OCI-LY3 (cell line): ENCODE measurements at regions not wholly inside any gene's neighbourhood (a gene's known extent, or its start where the extent isn't known, plus 50 kb on each side); places are given as distances from the start of the nearest gene placed in this dataset.

ENCODE experiments used
- H2AFZ ChIP-seq: fragments of 200-600, 300-600 bp; shearing (Covaris generic); 2 replicates; pipeline ENCODE4 v1.6.0; 2014; ENCODE audit warnings: antibody characterized with exemption, low read depth, low read length
- H3K27ac ChIP-seq: fragments of 200-600, 300-600 bp; sonication (generic); 2 replicates; pipeline ENCODE4 v1.5.1; 2014; ENCODE audit warnings: mild to moderate bottlenecking, low read length, moderate library complexity, mixed read lengths
- H3K27me3 ChIP-seq: fragments of 200-600, 300-600 bp; sonication (generic); 2 replicates; pipeline ENCODE4 v1.6.1; 2014; ENCODE audit warnings: low read depth, low read length, mixed read lengths
- H3K36me3 ChIP-seq: fragments of 200-600, 300-600 bp; sonication (generic); replicated peaks from 2 replicates; pipeline ENCODE3; 2014; ENCODE audit warnings: low read depth, low read length, mixed read lengths
- H3K4me1 ChIP-seq: fragments of 300-600, 200-600 bp; sonication (generic); 2 replicates; pipeline ENCODE4 v1.6.1; 2014; ENCODE audit warnings: low read length, mixed read lengths
- H3K4me2 ChIP-seq: fragments of 200-600, 300-600 bp; sonication (generic); 2 replicates; pipeline ENCODE4 v1.6.1; 2014; ENCODE audit warnings: low read length, mixed read lengths
- H3K4me3 ChIP-seq: fragments of 300-600, 200-600 bp; sonication (generic); 2 replicates; pipeline ENCODE4 v1.5.1; 2014; ENCODE audit warnings: antibody characterized with exemption, mild to moderate bottlenecking, low read length, moderate library complexity
- H3K79me2 ChIP-seq: fragments of 300-600, 200-600 bp; shearing (Covaris generic); 2 replicates; pipeline ENCODE4 v1.6.1; 2014; ENCODE audit warnings: mild to moderate bottlenecking, low read length, mixed read lengths
- H3K9ac ChIP-seq: fragments of 300-600, 200-600 bp; shearing (Covaris generic); 2 replicates; pipeline ENCODE4 v1.6.0; 2014; ENCODE audit warnings: mild to moderate bottlenecking, low read length, moderate library complexity
- H3K9me3 ChIP-seq: fragments of 200-600, 300-600 bp; shearing (Covaris generic); 2 replicates; pipeline ENCODE4 v1.6.1; 2014; ENCODE audit warnings: low read length, mixed read lengths; ENCODE audit not compliant: insufficient read depth
- H4K20me1 ChIP-seq: fragments of 200-600, 300-600 bp; sonication (generic); 2 replicates; pipeline ENCODE4 v1.6.1; 2016; ENCODE audit warnings: low read length, mixed read lengths; ENCODE audit not compliant: insufficient read depth
- CTCF ChIP-seq: fragments of 200-600, 300-600 bp; sonication (generic); IDR thresholded peaks from 2 replicates; pipeline ENCODE4 v1.5.1; 2014; ENCODE audit warnings: antibody characterized with exemption, low read length, low read depth
- EZH2phosphoT487 ChIP-seq: fragments of 200-600 bp; shearing (Covaris generic); IDR thresholded peaks from 2 replicates; pipeline ENCODE4 v1.6.1; 2018; ENCODE audit warnings: antibody characterized with exemption, mixed run types, low read depth

- Histone ChIP-seq H3K79me2 (no peaks in the 10 kb centered on the region), H3K27ac (no peak overlapping the region), H3K4me3 (no peak overlapping the region), H3K4me1 (peaks cover 3% of the 10 kb centered on the region; the same call in 1 of the 2 replicates), H3K36me3 (no peaks in the 10 kb centered on the region), H3K9ac (no peak overlapping the region), H3K4me2 (no peak overlapping the region), H3K9me3 (no peaks in the 10 kb centered on the region), H3K27me3 (no peaks in the 10 kb centered on the region), H4K20me1 (no peaks in the 10 kb centered on the region), H2AFZ (no peak overlapping the region)
- TF ChIP-seq EZH2phosphoT487 = no peak
- no peak for TF ChIP-seq CTCF
Measured at GRCh38 chr10:26637521-26638275, 59.8 kb upstream of the PDSS1 start.

- no peaks in the 10 kb centered on the region for H3K27me3 ChIP-seq
- H3K4me2 ChIP-seq = no peak overlapping the region
- H3K27ac ChIP-seq = no peak overlapping the region
- no peaks in the 10 kb centered on the region for H4K20me1 ChIP-seq
- H3K9ac ChIP-seq = no peak overlapping the region
- H3K4me3 ChIP-seq = no peak overlapping the region
- no peaks in the 10 kb centered on the region for H3K9me3 ChIP-seq
- H3K36me3 ChIP-seq = no peaks in the 10 kb centered on the region
- TF ChIP-seq EZH2phosphoT487 = no peak
- TF ChIP-seq CTCF = no peak
- no peaks in the 10 kb centered on the region for H3K79me2 ChIP-seq
- no peak overlapping the region for H2AFZ ChIP-seq
- H3K4me1 ChIP-seq = peaks cover 3% of the 10 kb centered on the region; the same call in 1 of the 2 replicates
Measured at GRCh38 chr10:26640391-26640790, 57.1 kb upstream of the PDSS1 start.

GRCh38 chr10:26642896-26643653 is 54.4 kb upstream of the PDSS1 start:
- Histone ChIP-seq H3K79me2 (no peaks in the 10 kb centered on the region), H3K4me1 (peaks cover 3% of the 10 kb centered on the region; the same call in 1 of the 2 replicates), H3K36me3 (no peaks in the 10 kb centered on the region), H3K4me2 (no peak overlapping the region), H3K9me3 (no peaks in the 10 kb centered on the region), H3K4me3 (no peak overlapping the region), H2AFZ (no peak overlapping the region), H3K27ac (no peak overlapping the region), H4K20me1 (no peaks in the 10 kb centered on the region), H3K9ac (no peak overlapping the region), H3K27me3 (no peaks in the 10 kb centered on the region)
- no peak for TF ChIP-seq EZH2phosphoT487
- no peak for TF ChIP-seq CTCF

GRCh38 chr10:26647602-26648244 is 49.8 kb upstream of the PDSS1 start:
- Histone ChIP-seq H3K4me2 (no peak overlapping the region), H2AFZ (no peak overlapping the region), H3K27me3 (no peaks in the 10 kb centered on the region), H4K20me1 (no peaks in the 10 kb centered on the region), H3K9me3 (no peaks in the 10 kb centered on the region), H3K27ac (no peak overlapping the region), H3K4me3 (no peak overlapping the region), H3K36me3 (no peaks in the 10 kb centered on the region), H3K4me1 (peaks cover 12% of the 10 kb centered on the region), H3K9ac (no peak overlapping the region), H3K79me2 (no peaks in the 10 kb centered on the region)
- no peak for TF ChIP-seq EZH2phosphoT487
- TF ChIP-seq CTCF = no peak
